ENCODE measurements at regions not wholly inside any gene's neighbourhood (a gene's known extent, or its start where the extent isn't known, plus 50 kb on each side); places are given as distances from the start of the nearest gene placed in this dataset.

DNA sequence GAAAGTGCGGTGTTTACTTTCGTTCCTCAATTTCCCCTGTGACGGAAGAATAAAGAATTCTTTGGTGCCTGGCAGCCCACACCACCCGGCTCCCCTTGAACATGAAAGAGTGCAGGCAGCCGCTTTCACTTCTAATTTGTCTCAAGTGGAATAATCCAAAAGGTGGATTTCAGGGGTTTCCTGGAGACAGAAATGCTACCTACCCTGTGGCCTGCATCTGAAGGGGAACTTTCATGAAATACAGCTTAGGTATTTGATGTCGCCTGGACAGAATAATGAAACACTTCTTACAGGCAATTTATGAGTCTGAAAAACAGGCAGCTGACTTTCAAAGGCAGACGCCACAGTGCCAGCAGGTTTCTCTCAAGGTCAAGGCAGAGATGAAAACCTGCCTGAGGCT is 169.5 kb upstream of the USP24 start:
- no peak overlapping the region for H4K5ac ChIP-seq (ENCODE audit: insufficient read length, low read depth, low read length)
- no peak overlapping the region for H3K4me3 ChIP-seq (ENCODE audit: extremely low read depth in 1 of 4, insufficient read depth in 2 of 4, low read depth in 3 of 4, low read length in 4 of 4)
- H3K4ac ChIP-seq (replicated peaks; ENCODE audit: insufficient read length, low read depth, low read length): no peak overlapping the region
- no peak overlapping the region for H2AK5ac ChIP-seq (ENCODE audit: low read depth, low read length)
- H4K91ac ChIP-seq (replicated peaks; ENCODE audit: insufficient read length, low read length): no peak overlapping the region
- no peak overlapping the region for H3K18ac ChIP-seq (ENCODE audit: extremely low read depth, low read length)
- no peak overlapping the region for H3K27ac ChIP-seq (ENCODE audit: low read depth, low read length)
- H3K4me1 ChIP-seq (replicated peaks in 1 of 4; ENCODE audit: control insufficient read depth in 3 of 4, insufficient read depth in 4 of 4, low read length in 3 of 4): no peaks in the 10 kb centered on the region
- H2BK20ac ChIP-seq (ENCODE audit: low read length): no peak overlapping the region
- 88% methylated on average over 7 of the region's 7 CpGs; no CpG with 5 or more reads in 1 of the 2 experiments for WGBS, 2 experiments (ENCODE audit: extremely low coverage in 1 of 2, insufficient coverage in 1 of 2, insufficient read length in 1 of 2, insufficient replicate concordance in 2 of 2, low coverage in 1 of 2, low lambda C conversion rate in 2 of 2, missing lambda C conversion rate in 1 of 2)
- no peak for DNase-seq (ENCODE audit: low read depth in 1 of 2, low spot score in 2 of 2)
- H3K27me3 ChIP-seq (replicated peaks in 1 of 4; ENCODE audit: control insufficient read depth in 3 of 4, extremely low read depth in 1 of 4, insufficient read depth in 3 of 4, low read length in 3 of 4): no peaks in the 10 kb centered on the region
- no peak for FAIRE-seq
- H3K36me3 ChIP-seq (ENCODE audit: control insufficient read depth in 2 of 4, insufficient read depth in 4 of 4, low read length in 3 of 4): no peaks in the 10 kb centered on the region; a peak in 1 of 8 replicates
- no peaks in the 10 kb centered on the region for H4K20me1 ChIP-seq (replicated peaks in 1 of 2; ENCODE audit: control insufficient read depth in 1 of 2, insufficient read depth in 2 of 2, low read length in 2 of 2)
- no peak overlapping the region for H3K14ac ChIP-seq (ENCODE audit: insufficient read length)
- H3K4me2 ChIP-seq (ENCODE audit: insufficient read depth in 1 of 2, low read depth in 2 of 2, low read length in 2 of 2): no peak overlapping the region
- ChIA-PET CTCF (ENCODE audit: partially characterized antibody) (interaction anchor here (1.1 to 3.0 kb wide), 2 partner anchors 9 to 99 kb away, joined by 3 to 14 read pairs; no protein-coding TSS in a partner anchor), POLR2A (ENCODE audit: partially characterized antibody) (no interaction called here)
- H2BK15ac ChIP-seq (ENCODE audit: low read length): no peak overlapping the region
- H3K23me2 ChIP-seq (ENCODE audit: low read depth, low read length): no peaks in the 10 kb centered on the region
- no peak overlapping the region for H3K56ac ChIP-seq (replicated peaks; ENCODE audit: insufficient read length, low read depth, low read length)
- no peak overlapping the region for H3K23ac ChIP-seq (ENCODE audit: insufficient read length)
- H2AFZ ChIP-seq (ENCODE audit: low read length): no peak overlapping the region
- no peak overlapping the region for H4K8ac ChIP-seq (ENCODE audit: extremely low read depth, insufficient read depth, low read length)
- H2BK120ac ChIP-seq (replicated peaks; ENCODE audit: low read depth, low read length): no peak overlapping the region
- H3K79me2 ChIP-seq (ENCODE audit: control insufficient read depth in 1 of 2, insufficient read depth in 2 of 2, low read length in 2 of 2): no peaks in the 10 kb centered on the region
- H2BK5ac ChIP-seq (ENCODE audit: low read depth, low read length): no peak overlapping the region
- no peak for TF ChIP-seq TEAD4 (IDR thresholded peaks at IDR 0.05; ENCODE audit: low read depth, low read length)
- TF ChIP-seq CEBPB (IDR thresholded peaks at IDR 0.05; ENCODE audit: low read depth, low read length): no peak
- no peak for TF ChIP-seq MAFK (IDR thresholded peaks at IDR 0.05; ENCODE audit: low read depth, low read length)
- TF ChIP-seq SP4 (IDR thresholded peaks at IDR 0.05; ENCODE audit: low read length): no peak
- TF ChIP-seq RXRA (IDR thresholded peaks at IDR 0.05; ENCODE audit: insufficient read depth, low read depth, low read length): no peak
- no peak for TF ChIP-seq RFX5 (IDR thresholded peaks at IDR 0.05; ENCODE audit: borderline replicate concordance, low read depth, low read length)
- H3K9me3 ChIP-seq (ENCODE audit: insufficient read depth in 2 of 2, low read depth in 1 of 2, low read length in 1 of 2): no peaks in the 10 kb centered on the region
- H3K79me1 ChIP-seq (ENCODE audit: low read depth, low read length): no peaks in the 10 kb centered on the region
- H2BK12ac ChIP-seq (ENCODE audit: low read depth, low read length): no peak overlapping the region
- H3K9ac ChIP-seq (replicated peaks in 1 of 4; ENCODE audit: extremely low read depth in 1 of 4, low read depth in 3 of 4, low read length in 3 of 4): no peak overlapping the region
